Right lobe of liver (tissue), 6 donors: ENCODE measurements at regions not wholly inside any gene's neighbourhood (a gene's known extent, or its start where the extent isn't known, plus 50 kb on each side); places are given as distances from the start of the nearest gene placed in this dataset.

Experiments used
- ATAC-seq, 4 donors: fragments of 200-7000 bp; cut with Tn5 transposase; one replicate each; pipeline ENCODE4 v1.9.1; 2020; ENCODE audit warnings: mild to moderate bottlenecking in 4 of 4, moderate library complexity in 4 of 4
- DNase-seq, 3 donors: peaks; one replicate each; pipeline ENCODE4 v3.0.0-alpha.2; 2020
- H3K27ac ChIP-seq, 3 donors: fragments of 200-600 bp; one replicate each; pipeline ENCODE4 v1.8.0; 2022
- H3K27me3 ChIP-seq, 2 donors: fragments of 200-600 bp; one replicate each; pipeline ENCODE4 v1.8.0; 2022
- H3K36me3 ChIP-seq, 4 donors: fragments of 200-600 bp; sonication (generic) in 1 of 4; one replicate each; pipeline versions ENCODE4 v1.5.1 to v1.8.0; 2017 to 2022; ENCODE audit warnings: control low read depth in 1 of 4
- H3K4me1 ChIP-seq, 4 donors: fragments of 200-600 bp; sonication (generic) in 1 of 4; one replicate each; pipeline versions ENCODE4 v1.5.1 to v1.8.0; 2017 to 2022; ENCODE audit warnings: control low read depth in 1 of 4
- H3K4me3 ChIP-seq, 3 donors: fragments of 200-600 bp; one replicate each; pipeline ENCODE4 v1.8.0; 2022
- H3K9me3 ChIP-seq, 4 donors: fragments of 200-600 bp; sonication (generic) in 1 of 4; one replicate each; pipeline versions ENCODE4 v1.5.1 to v1.8.0; 2017 to 2022; ENCODE audit warnings: control low read depth in 1 of 4
- POLR2A ChIP-seq: fragments of 450-650 bp; IDR thresholded peaks from one replicate; pipeline ENCODE4 v1.6.1; 2017; ENCODE audit warnings: antibody characterized with exemption, mild to moderate bottlenecking
- WGBS: methylation state at CpG from one replicate; pipeline ENCODE4 v1.1.6; 2018; ENCODE audit warnings: low coverage, low lambda C conversion rate; ENCODE audit not compliant: insufficient coverage; ENCODE audit errors: missing lambda C conversion rate; 5-methylcytosine and 5-hydroxymethylcytosine counted together
- intact Hi-C, 2 donors: fragments of 100-400 bp; cut with DNase I; formaldehyde crosslinking; loops; one replicate each; pipeline versions ENCODE4 v1.11.2 to v1.14.1; 2022
- TF ChIP-seq, protein P1 (sequence below), 4 donors: fragments of 200-600 bp in 3 of 4; fragments of 450-650 bp in 1 of 4; IDR thresholded peaks; one replicate each; pipeline versions ENCODE4 v1.5.1 to v1.8.0; 2016 to 2022; ENCODE audit warnings: antibody characterized with exemption in 4 of 4, mild to moderate bottlenecking in 2 of 4
- donor health status: DM: no; HTN: yes; CAD: no.
- donor health status: DM: no; HTN: no; CAD: no.
- donor health status: DM: no; HTN: no; CAD: no.
- donor health status: DM: no; HTN: yes; CAD: no.
- donor health status: DM: no; HTN: yes; CAD: no.

DNA sequence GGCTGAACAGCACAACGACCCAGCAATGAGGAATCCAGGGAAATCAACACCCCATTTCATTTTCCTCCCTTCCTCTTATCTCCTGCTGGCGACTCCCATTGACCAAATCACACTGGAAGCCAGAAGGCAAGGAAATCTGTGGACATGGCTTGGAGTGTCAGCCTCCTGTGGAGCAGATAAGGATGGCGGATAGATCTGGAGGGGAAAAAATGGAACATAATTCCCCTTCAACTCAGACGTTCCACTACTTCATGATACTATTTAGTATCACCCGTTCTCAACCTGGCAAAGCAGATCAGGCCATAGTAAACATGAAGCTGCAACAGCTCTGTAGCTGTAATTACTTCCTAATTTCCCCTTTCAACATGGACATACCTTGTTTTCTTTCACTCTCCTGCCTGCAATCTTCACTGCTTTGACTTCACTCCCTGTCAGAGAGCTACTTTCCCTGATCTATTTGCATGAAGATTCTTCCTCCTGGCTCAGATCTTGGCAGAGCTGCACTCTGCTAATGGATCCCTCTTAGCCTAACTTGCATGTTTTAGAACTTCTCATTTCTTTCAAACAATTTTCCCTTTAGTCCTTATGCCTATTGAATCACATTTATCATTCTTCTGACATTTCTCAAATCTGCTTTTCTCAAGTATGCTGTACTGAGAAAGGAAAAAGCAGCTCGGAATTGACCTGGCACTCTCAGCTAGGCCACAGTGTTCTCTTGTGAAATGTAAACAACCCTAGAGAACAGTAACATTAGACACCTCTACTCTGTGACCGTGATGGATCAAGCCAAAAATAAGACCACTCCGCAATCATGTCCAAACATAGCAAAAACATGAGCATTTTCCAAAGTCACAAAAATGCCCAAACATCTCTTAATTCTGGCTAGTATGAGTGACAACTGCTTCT is 135.1 kb downstream of the ETNK1 start:
- Histone ChIP-seq H3K4me3 (no peak overlapping the region), H3K9me3 (no peaks in the 10 kb centered on the region), H3K27me3 (no peaks in the 10 kb centered on the region), H3K27ac (peak overlapping the region in 2 of 3 donors; percentile 44 to 61), H3K4me1 (peaks cover 0 to 11% (median 0%) of the 10 kb centered on the region in 4 donors), H3K36me3 (no peaks in the 10 kb centered on the region)
- ATAC-seq (peak; percentile 88 to 92 (median 91)), DNase-seq (peak in 1 of 3 donors; percentile 57)
- intact Hi-C loops, result no loop called here
- TF ChIP-seq POLR2A, result no peak
- TF ChIP-seq, protein P1, sequence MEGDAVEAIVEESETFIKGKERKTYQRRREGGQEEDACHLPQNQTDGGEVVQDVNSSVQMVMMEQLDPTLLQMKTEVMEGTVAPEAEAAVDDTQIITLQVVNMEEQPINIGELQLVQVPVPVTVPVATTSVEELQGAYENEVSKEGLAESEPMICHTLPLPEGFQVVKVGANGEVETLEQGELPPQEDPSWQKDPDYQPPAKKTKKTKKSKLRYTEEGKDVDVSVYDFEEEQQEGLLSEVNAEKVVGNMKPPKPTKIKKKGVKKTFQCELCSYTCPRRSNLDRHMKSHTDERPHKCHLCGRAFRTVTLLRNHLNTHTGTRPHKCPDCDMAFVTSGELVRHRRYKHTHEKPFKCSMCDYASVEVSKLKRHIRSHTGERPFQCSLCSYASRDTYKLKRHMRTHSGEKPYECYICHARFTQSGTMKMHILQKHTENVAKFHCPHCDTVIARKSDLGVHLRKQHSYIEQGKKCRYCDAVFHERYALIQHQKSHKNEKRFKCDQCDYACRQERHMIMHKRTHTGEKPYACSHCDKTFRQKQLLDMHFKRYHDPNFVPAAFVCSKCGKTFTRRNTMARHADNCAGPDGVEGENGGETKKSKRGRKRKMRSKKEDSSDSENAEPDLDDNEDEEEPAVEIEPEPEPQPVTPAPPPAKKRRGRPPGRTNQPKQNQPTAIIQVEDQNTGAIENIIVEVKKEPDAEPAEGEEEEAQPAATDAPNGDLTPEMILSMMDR (IDR thresholded peaks at IDR 0.05), result no peak
- 24% methylated on average over 8 of the region's 8 CpGs for WGBS

DNA sequence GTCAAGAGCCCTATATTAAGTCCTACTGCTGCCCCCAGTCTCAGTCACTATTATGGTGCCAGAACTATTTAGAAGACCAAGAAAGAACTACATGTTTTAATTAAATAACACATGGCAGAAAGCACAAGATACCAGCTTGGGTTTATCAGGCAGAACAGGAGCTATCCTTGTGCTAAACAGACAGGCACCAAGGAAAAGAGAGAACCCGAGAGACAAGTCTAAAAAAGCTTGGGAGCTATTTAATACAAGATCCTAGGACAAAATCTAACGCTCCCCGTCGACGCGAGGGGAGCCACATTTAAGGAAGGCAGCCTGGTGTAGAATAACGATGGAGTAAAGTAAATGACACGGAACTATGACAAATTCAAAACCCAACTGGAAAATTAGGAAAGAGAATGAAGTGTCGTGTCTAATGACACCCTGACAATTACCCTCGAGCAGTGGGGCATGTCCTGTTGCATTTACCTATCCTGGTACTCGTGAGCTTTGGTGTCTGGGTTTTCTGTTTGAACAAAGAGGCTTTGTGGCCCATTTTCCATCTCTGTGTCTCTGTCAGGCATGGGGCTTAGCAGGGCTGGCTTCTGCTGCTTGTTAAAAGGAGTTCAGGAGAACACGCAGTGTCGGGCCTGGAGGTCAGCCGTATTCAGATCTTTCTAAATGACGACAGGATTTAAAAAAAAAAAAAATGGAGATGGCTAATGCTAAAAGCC is 140.6 kb downstream of the ETNK1 start:
- no peak for DNase-seq
- no peak for ATAC-seq
- Histone ChIP-seq H3K9me3 (no peaks in the 10 kb centered on the region), H3K36me3 (no peaks in the 10 kb centered on the region), H3K27ac (no peak overlapping the region), H3K4me3 (no peak overlapping the region), H3K4me1 (peaks cover 0 to 2% (median 0%) of the 10 kb centered on the region in 4 donors), H3K27me3 (no peaks in the 10 kb centered on the region)
- intact Hi-C loops, result no loop called here
- TF ChIP-seq POLR2A, result no peak
- TF ChIP-seq, protein P1 (IDR thresholded peaks at IDR 0.05), result no peak
- 72% methylated on average over 14 of the region's 15 CpGs for WGBS

DNA sequence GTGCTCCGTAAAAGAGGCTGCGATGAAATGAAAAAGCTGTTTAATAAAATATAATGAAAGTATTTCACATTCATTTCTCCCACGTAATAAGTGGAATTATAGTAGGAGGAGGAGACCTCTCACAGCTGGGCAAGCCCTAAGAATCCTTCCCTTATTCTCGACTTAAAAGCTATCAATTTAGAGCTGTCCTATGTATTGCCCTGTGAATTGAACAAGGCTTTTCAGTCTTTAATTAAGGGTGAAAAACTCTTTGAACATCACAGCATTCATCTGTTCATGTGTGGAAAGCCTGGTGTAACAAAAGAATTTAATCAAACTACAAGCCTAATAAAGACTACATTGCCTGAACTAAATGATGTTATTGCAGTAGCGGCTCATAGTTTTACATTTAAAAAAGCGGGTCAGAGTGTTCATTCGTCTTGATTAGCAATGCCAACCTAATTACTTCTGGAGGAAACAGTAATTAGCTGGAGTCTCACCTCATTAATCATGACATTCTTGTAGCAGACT is 142.0 kb downstream of the ETNK1 start:
- WGBS, result 77% methylated on average over 7 of the region's 7 CpGs
- Histone ChIP-seq H3K9me3 (no peaks in the 10 kb centered on the region), H3K27ac (no peak overlapping the region), H3K27me3 (no peaks in the 10 kb centered on the region), H3K36me3 (no peaks in the 10 kb centered on the region), H3K4me1 (no peaks in the 10 kb centered on the region), H3K4me3 (no peak overlapping the region)
- DNase-seq (no peak), ATAC-seq (no peak)
- intact Hi-C loops, result no loop called here
- TF ChIP-seq, protein P1 (IDR thresholded peaks at IDR 0.05), result no peak
- TF ChIP-seq POLR2A, result no peak

DNA sequence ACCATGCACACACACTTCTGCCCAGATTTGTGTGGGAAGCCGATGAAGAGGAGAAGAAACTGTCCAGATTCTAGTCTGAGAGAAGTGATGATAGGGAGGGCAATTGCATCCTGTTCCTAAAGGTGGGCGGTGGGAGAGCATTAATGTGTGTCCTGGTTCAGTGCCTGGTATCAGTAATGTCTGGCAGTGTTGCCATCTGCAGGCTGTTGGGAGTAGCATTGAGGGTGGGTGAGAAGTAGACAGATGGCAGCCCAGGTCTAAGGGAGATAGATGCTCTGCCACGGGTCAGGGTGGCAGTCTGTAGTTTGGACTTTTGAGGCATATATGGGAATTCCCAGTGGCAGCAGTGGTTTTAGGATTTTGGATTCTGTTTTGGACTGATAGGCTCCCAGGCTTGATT is 156.4 kb downstream of the ETNK1 start:
- H3K9me3 ChIP-seq, result no peaks in the 10 kb centered on the region
- TF ChIP-seq, protein P1 (IDR thresholded peaks at IDR 0.05), result peak in 3 of 4 donors; percentile 14 to 46 (median 20)
- TF ChIP-seq POLR2A, result no peak
- ATAC-seq (peak; percentile 36 to 69 (median 60)), DNase-seq (no peak)
- no peaks in the 10 kb centered on the region for H3K36me3 ChIP-seq
- WGBS, result 50% methylated on average over 2 of the region's 3 CpGs
- no peak overlapping the region for H3K4me3 ChIP-seq
- H3K4me1 ChIP-seq, result no peaks in the 10 kb centered on the region
- no peaks in the 10 kb centered on the region for H3K27me3 ChIP-seq
- H3K27ac ChIP-seq, result no peak overlapping the region
- intact Hi-C loops, result no loop called here
